K562 (cell line): ENCODE measurements at regions not wholly inside any gene's neighbourhood (a gene's known extent, or its start where the extent isn't known, plus 50 kb on each side); places are given as distances from the start of the nearest gene placed in this dataset.

ENCODE experiments used
- ATAC-seq: fragments of 200-7000 bp; cut with Tn5 transposase; 3 replicates; pipeline ENCODE4 v1.9.1; 2020; ENCODE audit warnings: moderate library complexity
- BruUV-seq: library from RNA; stranded (reverse); fragments of 400-500 nt; replicated peaks from 2 replicates; lab custom pipeline; 2021; lab: Mats Ljungman, UMichigan
- CTCF ChIA-PET: fragments of 300-600 bp; formaldehyde crosslinking; extraction: SDS; loops from one replicate; lab custom pipeline; 2021; ENCODE audit warnings: low intra/inter-chr PET ratio; lab: Yijun Ruan, JAX
- POLR2A ChIA-PET: fragments of 300-600, 350-650 bp; sonication (Branson Sonifier 250); formaldehyde crosslinking; extraction: SDS; loops from one replicate; lab custom pipeline; 2021; ENCODE audit warnings: antibody characterized with exemption, inconsistent platforms; lab: Yijun Ruan, JAX
- DNase-seq, 4 experiments: peaks; one replicate each; pipeline versions ENCODE4 v3.0.0 to v3.0.0-alpha.2; 2011 to 2018; ENCODE audit warnings: low spot score in 3 of 4, mixed read lengths in 3 of 4; ENCODE audit errors: extremely low read depth in 1 of 4
- FAIRE-seq: peaks from 2 replicates; lab custom pipeline; 2011; peaks lifted over from hg19 to GRCh38; lab: Jason Lieb, UNC
- H2AFZ ChIP-seq: 2 replicates; pipeline ENCODE4 v1.6.0; 2011; ENCODE audit warnings: low read depth, low read length, control low read depth, inconsistent platforms
- H3K27ac ChIP-seq: fragments of 200-600 bp; 3 replicates; pipeline ENCODE4 v1.8.0; 2011; ENCODE audit warnings: low read depth, mild to moderate bottlenecking, control low read depth, inconsistent platforms, low read length, moderate library complexity, mixed read lengths; ENCODE audit errors: extremely low read depth
- H3K27me3 ChIP-seq, 2 experiments: fragments of 300-600 bp in 1 of 2; 2 replicates in 1 of 2; 3 replicates in 1 of 2; pipeline versions ENCODE4 v1.6.0 to v1.8.0; 2011; ENCODE audit warnings: inconsistent platforms in 2 of 2, low read length in 2 of 2, mild to moderate bottlenecking in 1 of 2, mixed read lengths in 1 of 2, moderate library complexity in 1 of 2; ENCODE audit not compliant: control insufficient read depth in 2 of 2, insufficient read depth in 2 of 2
- H3K36me3 ChIP-seq: fragments of 300-600 bp; 3 replicates; pipeline ENCODE4 v1.8.0; 2011; ENCODE audit warnings: mild to moderate bottlenecking, low read length, inconsistent platforms; ENCODE audit not compliant: control insufficient read depth, insufficient read depth
- H3K4me1 ChIP-seq, 2 experiments: fragments of 200-600 bp in 1 of 2; replicated peaks in 1 of 2; 2 replicates in 1 of 2; 3 replicates in 1 of 2; pipeline versions ENCODE4 v1.5.1 to v1.8.0; 2011; ENCODE audit warnings: inconsistent platforms in 2 of 2, low read length in 2 of 2, mild to moderate bottlenecking in 1 of 2, mixed read lengths in 1 of 2, moderate library complexity in 1 of 2; ENCODE audit not compliant: control insufficient read depth in 2 of 2, insufficient read depth in 2 of 2
- H3K4me2 ChIP-seq: 2 replicates; pipeline ENCODE4 v1.6.1; 2011; ENCODE audit warnings: low read length, control low read depth, inconsistent platforms, mixed read lengths; ENCODE audit not compliant: insufficient read depth
- H3K4me3 ChIP-seq: fragments of 200-600 bp; sonication (generic), shearing (Covaris generic); 2 replicates; pipeline ENCODE4 v1.5.1; 2016; ENCODE audit warnings: control low read depth, inconsistent platforms
- H3K79me2 ChIP-seq: fragments of 200-600 bp; 3 replicates; pipeline ENCODE4 v1.8.0; 2011; ENCODE audit warnings: low read length, inconsistent platforms; ENCODE audit not compliant: control insufficient read depth, insufficient read depth
- H3K9ac ChIP-seq, 2 experiments: 2 replicates each; pipeline versions ENCODE4 v1.6.0 to v1.6.1; 2011; ENCODE audit warnings: low read depth in 2 of 2, low read length in 2 of 2, control low read depth in 1 of 2, inconsistent platforms in 1 of 2, mild to moderate bottlenecking in 1 of 2, mixed read lengths in 1 of 2; ENCODE audit not compliant: insufficient read depth in 1 of 2
- H3K9me1 ChIP-seq: one replicate; pipeline ENCODE4 v1.6.0; 2011; ENCODE audit warnings: inconsistent platforms, mild to moderate bottlenecking, low read length, moderate library complexity; ENCODE audit not compliant: control insufficient read depth, insufficient read depth
- H3K9me3 ChIP-seq: replicated peaks from 2 replicates; pipeline ENCODE4 v1.5.1; 2011; ENCODE audit warnings: low read depth, low read length, inconsistent platforms; ENCODE audit not compliant: control insufficient read depth, insufficient read depth
- H4K20me1 ChIP-seq: replicated peaks from 2 replicates; pipeline ENCODE4 v1.6.1; 2011; ENCODE audit warnings: low read length, inconsistent platforms, mixed read lengths; ENCODE audit not compliant: control insufficient read depth, insufficient read depth
- BCL6 ChIP-seq: fragments of 250-450 bp; sonication (Bioruptor Pico); IDR thresholded peaks from 2 replicates; pipeline ENCODE4 v1.4.0; 2020
- GATA2 ChIP-seq: sonication (generic); formaldehyde crosslinking; IDR thresholded peaks from 2 replicates; pipeline ENCODE4 v1.4.0; 2020; ENCODE audit warnings: mild to moderate bottlenecking, missing genetic modification reagents
- HIVEP1 ChIP-seq: fragments of 250-450 bp; sonication (Bioruptor Pico); IDR thresholded peaks from 2 replicates; pipeline ENCODE4 v1.4.0; 2020; ENCODE audit warnings: mild to moderate bottlenecking
- ILF3 ChIP-seq: fragments of 450-650 bp; IDR thresholded peaks from 2 replicates; pipeline ENCODE4 v1.6.1; 2018; ENCODE audit warnings: antibody characterized with exemption, mild to moderate bottlenecking, moderate library complexity, borderline replicate concordance
- KAT7 ChIP-seq: sonication (generic); formaldehyde crosslinking; IDR thresholded peaks from 2 replicates; pipeline ENCODE4 v1.8.0; 2022; ENCODE audit warnings: missing genetic modification reagents, mild to moderate bottlenecking, borderline replicate concordance
- KDM5B ChIP-seq: fragments of 200-600 bp; sonication (generic); IDR thresholded peaks from 2 replicates; pipeline ENCODE4 v1.6.1; 2012; ENCODE audit warnings: low read depth, mild to moderate bottlenecking, moderate library complexity, low read length, control low read depth, inconsistent platforms; ENCODE audit not compliant: insufficient replicate concordance
- KLF16 ChIP-seq: IDR thresholded peaks from 2 replicates; pipeline ENCODE4 v1.6.1; 2016; ENCODE audit warnings: antibody characterized with exemption
- LEF1 ChIP-seq: fragments of 450-650 bp; IDR thresholded peaks from 2 replicates; pipeline ENCODE4 v1.6.1; 2016; ENCODE audit warnings: mild to moderate bottlenecking
- PHB ChIP-seq: fragments of 250-450 bp; sonication (Bioruptor Pico); IDR thresholded peaks from 2 replicates; pipeline ENCODE4 v1.5.0; 2021
- POLR3G ChIP-seq: IDR thresholded peaks from 2 replicates; pipeline ENCODE4 v1.6.1; 2011; ENCODE audit not compliant: insufficient read length, insufficient replicate concordance; ENCODE audit errors: extremely low read depth
- TBP ChIP-seq: optimal IDR thresholded peaks from 2 replicates; pipeline ENCODE3; 2011; ENCODE audit warnings: low read depth, low read length, improper control_type of control experiment
- TCF7L2 ChIP-seq: fragments of 150-350 bp; IDR thresholded peaks from 2 replicates; pipeline ENCODE4 v1.6.1; 2016; ENCODE audit warnings: low read depth, mild to moderate bottlenecking, low read length, moderate library complexity
- TSC22D4 ChIP-seq: fragments of 450-650 bp; IDR thresholded peaks from 2 replicates; pipeline ENCODE4 v1.6.1; 2016; ENCODE audit warnings: missing genetic modification characterization, missing biosample characterization, control low read depth
- ZBTB17 ChIP-seq: fragments of 450-650 bp; formaldehyde crosslinking; IDR thresholded peaks from 2 replicates; pipeline ENCODE4 v1.4.0; 2020; ENCODE audit warnings: mild to moderate bottlenecking
- WGBS: fragments of 100-300 bp; shearing (Covaris generic); methylation state at CpG from one replicate; pipeline ENCODE4 v1.1.6; 2016; ENCODE audit warnings: low coverage, mixed read lengths; ENCODE audit not compliant: insufficient coverage; ENCODE audit errors: missing lambda C conversion rate; 5-methylcytosine and 5-hydroxymethylcytosine counted together
- in situ Hi-C: fragments of 300-500 bp; cut with MboI; formaldehyde crosslinking; loops from 4 replicates; pipeline ENCODE4 v1.15.0; 2018; ENCODE audit warnings: inconsistent platforms, mixed read lengths
- intact Hi-C: fragments of 100-400 bp; cut with micrococcal nuclease; formaldehyde crosslinking; loops from 2 replicates; pipeline ENCODE4 v1.14.2; 2022
- TF ChIP-seq, protein P1 (sequence below): sonication (generic); formaldehyde crosslinking; IDR thresholded peaks from 2 replicates; pipeline ENCODE4 v1.8.1; 2023; ENCODE audit warnings: mild to moderate bottlenecking, missing genetic modification reagents
- TF ChIP-seq, protein P2 (sequence below): fragments of 450-650 bp; IDR thresholded peaks from 2 replicates; pipeline ENCODE4 v1.6.1; 2017; ENCODE audit warnings: antibody characterized with exemption, mild to moderate bottlenecking
- TF ChIP-seq, protein P3 (sequence below): fragments of 200-400 bp; formaldehyde crosslinking; IDR thresholded peaks from 2 replicates; pipeline ENCODE4 v1.6.1; 2017; ENCODE audit warnings: mild to moderate bottlenecking, low read depth, low read length, moderate library complexity

DNA sequence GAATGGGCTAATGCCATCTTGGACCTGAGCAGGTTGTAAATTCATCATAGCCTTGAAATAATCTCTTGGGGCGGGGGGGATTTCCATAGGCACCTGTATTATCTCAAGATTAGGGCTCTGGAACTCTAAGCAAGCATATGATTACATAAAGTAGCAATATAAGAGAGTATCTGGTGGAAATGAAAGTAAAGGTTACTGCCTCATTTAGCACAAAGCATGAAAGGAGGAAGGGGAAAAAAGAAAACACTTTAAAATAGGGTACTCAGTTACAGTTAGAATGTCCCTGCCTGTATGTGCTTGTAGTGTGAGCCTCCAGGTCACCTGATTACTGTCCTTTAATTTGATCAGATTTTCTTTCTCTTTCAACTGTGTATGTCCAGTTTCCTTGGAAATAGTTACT, 1079.7 kb upstream of the CDH18 start:
- H2AFZ ChIP-seq = no peak overlapping the region
- H3K9me1 ChIP-seq = no peaks in the 10 kb centered on the region
- no peak overlapping the region for H3K4me2 ChIP-seq
- H3K79me2 ChIP-seq = no peaks in the 10 kb centered on the region
- WGBS = 0% methylated on average over 1 of the region's 1 CpG
- H3K36me3 ChIP-seq = no peaks in the 10 kb centered on the region
- H3K27ac ChIP-seq = no peak overlapping the region
- H3K4me3 ChIP-seq = no peak overlapping the region
- no peaks in the 10 kb centered on the region for H3K27me3 ChIP-seq
- H3K9ac ChIP-seq = no peak overlapping the region
- no peak for DNase-seq
- H3K9me3 ChIP-seq = peaks cover 6% of the 10 kb centered on the region
- H4K20me1 ChIP-seq = no peaks in the 10 kb centered on the region
- in situ Hi-C loops (no loop called here), intact Hi-C loops (no loop called here)
- H3K4me1 ChIP-seq = no peaks in the 10 kb centered on the region
- CTCF ChIA-PET = no interaction called here
- BruUV-seq = no TSS peak
- FAIRE-seq = no peak
- ATAC-seq = no peak
- POLR2A ChIA-PET = no interaction called here
- TF ChIP-seq PHB = no peak
- no peak for TF ChIP-seq ZBTB17
- no peak for TF ChIP-seq TCF7L2
- TF ChIP-seq LEF1 = no peak
- TF ChIP-seq KDM5B = no peak
- TF ChIP-seq, protein P1, sequence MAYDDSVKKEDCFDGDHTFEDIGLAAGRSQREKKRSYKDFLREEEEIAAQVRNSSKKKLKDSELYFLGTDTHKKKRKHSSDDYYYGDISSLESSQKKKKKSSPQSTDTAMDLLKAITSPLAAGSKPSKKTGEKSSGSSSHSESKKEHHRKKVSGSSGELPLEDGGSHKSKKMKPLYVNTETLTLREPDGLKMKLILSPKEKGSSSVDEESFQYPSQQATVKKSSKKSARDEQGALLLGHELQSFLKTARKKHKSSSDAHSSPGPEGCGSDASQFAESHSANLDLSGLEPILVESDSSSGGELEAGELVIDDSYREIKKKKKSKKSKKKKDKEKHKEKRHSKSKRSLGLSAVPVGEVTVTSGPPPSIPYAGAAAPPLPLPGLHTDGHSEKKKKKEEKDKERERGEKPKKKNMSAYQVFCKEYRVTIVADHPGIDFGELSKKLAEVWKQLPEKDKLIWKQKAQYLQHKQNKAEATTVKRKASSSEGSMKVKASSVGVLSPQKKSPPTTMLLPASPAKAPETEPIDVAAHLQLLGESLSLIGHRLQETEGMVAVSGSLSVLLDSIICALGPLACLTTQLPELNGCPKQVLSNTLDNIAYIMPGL (CRISPR knock-in tag) = no peak
- TF ChIP-seq KAT7 (CRISPR knock-in tag) = no peak
- TF ChIP-seq TSC22D4 = no peak
- TF ChIP-seq ILF3 = no peak
- TF ChIP-seq, protein P2, sequence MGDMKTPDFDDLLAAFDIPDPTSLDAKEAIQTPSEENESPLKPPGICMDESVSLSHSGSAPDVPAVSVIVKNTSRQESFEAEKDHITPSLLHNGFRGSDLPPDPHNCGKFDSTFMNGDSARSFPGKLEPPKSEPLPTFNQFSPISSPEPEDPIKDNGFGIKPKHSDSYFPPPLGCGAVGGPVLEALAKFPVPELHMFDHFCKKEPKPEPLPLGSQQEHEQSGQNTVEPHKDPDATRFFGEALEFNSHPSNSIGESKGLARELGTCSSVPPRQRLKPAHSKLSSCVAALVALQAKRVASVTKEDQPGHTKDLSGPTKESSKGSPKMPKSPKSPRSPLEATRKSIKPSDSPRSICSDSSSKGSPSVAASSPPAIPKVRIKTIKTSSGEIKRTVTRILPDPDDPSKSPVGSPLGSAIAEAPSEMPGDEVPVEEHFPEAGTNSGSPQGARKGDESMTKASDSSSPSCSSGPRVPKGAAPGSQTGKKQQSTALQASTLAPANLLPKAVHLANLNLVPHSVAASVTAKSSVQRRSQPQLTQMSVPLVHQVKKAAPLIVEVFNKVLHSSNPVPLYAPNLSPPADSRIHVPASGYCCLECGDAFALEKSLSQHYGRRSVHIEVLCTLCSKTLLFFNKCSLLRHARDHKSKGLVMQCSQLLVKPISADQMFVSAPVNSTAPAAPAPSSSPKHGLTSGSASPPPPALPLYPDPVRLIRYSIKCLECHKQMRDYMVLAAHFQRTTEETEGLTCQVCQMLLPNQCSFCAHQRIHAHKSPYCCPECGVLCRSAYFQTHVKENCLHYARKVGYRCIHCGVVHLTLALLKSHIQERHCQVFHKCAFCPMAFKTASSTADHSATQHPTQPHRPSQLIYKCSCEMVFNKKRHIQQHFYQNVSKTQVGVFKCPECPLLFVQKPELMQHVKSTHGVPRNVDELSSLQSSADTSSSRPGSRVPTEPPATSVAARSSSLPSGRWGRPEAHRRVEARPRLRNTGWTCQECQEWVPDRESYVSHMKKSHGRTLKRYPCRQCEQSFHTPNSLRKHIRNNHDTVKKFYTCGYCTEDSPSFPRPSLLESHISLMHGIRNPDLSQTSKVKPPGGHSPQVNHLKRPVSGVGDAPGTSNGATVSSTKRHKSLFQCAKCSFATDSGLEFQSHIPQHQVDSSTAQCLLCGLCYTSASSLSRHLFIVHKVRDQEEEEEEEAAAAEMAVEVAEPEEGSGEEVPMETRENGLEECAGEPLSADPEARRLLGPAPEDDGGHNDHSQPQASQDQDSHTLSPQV = no peak
- no peak for TF ChIP-seq TBP
- TF ChIP-seq BCL6 = no peak
- TF ChIP-seq, protein P3, sequence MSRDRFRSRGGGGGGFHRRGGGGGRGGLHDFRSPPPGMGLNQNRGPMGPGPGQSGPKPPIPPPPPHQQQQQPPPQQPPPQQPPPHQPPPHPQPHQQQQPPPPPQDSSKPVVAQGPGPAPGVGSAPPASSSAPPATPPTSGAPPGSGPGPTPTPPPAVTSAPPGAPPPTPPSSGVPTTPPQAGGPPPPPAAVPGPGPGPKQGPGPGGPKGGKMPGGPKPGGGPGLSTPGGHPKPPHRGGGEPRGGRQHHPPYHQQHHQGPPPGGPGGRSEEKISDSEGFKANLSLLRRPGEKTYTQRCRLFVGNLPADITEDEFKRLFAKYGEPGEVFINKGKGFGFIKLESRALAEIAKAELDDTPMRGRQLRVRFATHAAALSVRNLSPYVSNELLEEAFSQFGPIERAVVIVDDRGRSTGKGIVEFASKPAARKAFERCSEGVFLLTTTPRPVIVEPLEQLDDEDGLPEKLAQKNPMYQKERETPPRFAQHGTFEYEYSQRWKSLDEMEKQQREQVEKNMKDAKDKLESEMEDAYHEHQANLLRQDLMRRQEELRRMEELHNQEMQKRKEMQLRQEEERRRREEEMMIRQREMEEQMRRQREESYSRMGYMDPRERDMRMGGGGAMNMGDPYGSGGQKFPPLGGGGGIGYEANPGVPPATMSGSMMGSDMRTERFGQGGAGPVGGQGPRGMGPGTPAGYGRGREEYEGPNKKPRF = no peak
- no peak for TF ChIP-seq GATA2 (CRISPR knock-in tag)
- TF ChIP-seq HIVEP1 = no peak
- no peak for TF ChIP-seq POLR3G
- no peak for TF ChIP-seq KLF16
